Esophagus squamous epithelium (tissue), 5 donors: ENCODE measurements at regions not wholly inside any gene's neighbourhood (a gene's known extent, or its start where the extent isn't known, plus 50 kb on each side); places are given as distances from the start of the nearest gene placed in this dataset.

Experiments used
- DNase-seq: peaks from one replicate; lab custom pipeline; 2025; lab: John Stamatoyannopoulos, UW
- H3K27ac ChIP-seq, 4 donors: fragments of 200-600 bp; sonication (generic); one replicate each; pipeline ENCODE4 v1.5.1; 2016 to 2019; ENCODE audit warnings: mild to moderate bottlenecking in 1 of 4
- H3K27me3 ChIP-seq, 4 donors: fragments of 200-600 bp; sonication (generic); 1 replicate in 3 of 4; 2 replicates in 1 of 4; pipeline versions ENCODE4 v1.5.1 to v1.6.0; 2017 to 2021; ENCODE audit warnings: antibody characterized with exemption in 1 of 4
- H3K36me3 ChIP-seq, 3 donors: fragments of 200-600 bp; sonication (generic); one replicate each; pipeline ENCODE4 v1.5.1; 2016 to 2019
- H3K4me1 ChIP-seq, 3 donors: fragments of 200-600 bp; sonication (generic); one replicate each; pipeline ENCODE4 v1.5.1; 2017 to 2019
- H3K4me3 ChIP-seq, 4 donors: fragments of 200-600 bp; sonication (generic); 1 replicate in 3 of 4; 2 replicates in 1 of 4; pipeline ENCODE4 v1.5.1; 2016 to 2019; ENCODE audit warnings: mild to moderate bottlenecking in 2 of 4, moderate library complexity in 1 of 4
- H3K9me3 ChIP-seq, 3 donors: fragments of 200-600 bp; sonication (generic); one replicate each; pipeline ENCODE4 v1.5.1; 2016 to 2019
- POLR2A ChIP-seq, 4 donors: fragments of 450-650 bp; IDR thresholded peaks; one replicate each; pipeline ENCODE4 v1.6.1; 2017; ENCODE audit warnings: antibody characterized with exemption in 4 of 4, mild to moderate bottlenecking in 4 of 4, moderate library complexity in 3 of 4
- WGBS, 2 donors: methylation state at CpG; one replicate each; pipeline ENCODE4 v1.1.5; 2018; 5-methylcytosine and 5-hydroxymethylcytosine counted together
- intact Hi-C: fragments of 100-400 bp; cut with DNase I; formaldehyde crosslinking; loops from one replicate; pipeline ENCODE4 v1.15.0; 2022
- TF ChIP-seq, protein P1 (sequence below), 6 experiments: fragments of 450-650 bp in 4 of 6; fragments of 200-600 bp in 2 of 6; sonication (generic) in 2 of 6; IDR thresholded peaks; one replicate each; pipeline ENCODE4 v1.5.1; 2016 to 2019; ENCODE audit warnings: antibody characterized with exemption in 6 of 6, mild to moderate bottlenecking in 4 of 6, moderate library complexity in 4 of 6
- donor health status: DM: yes; HTN: yes; CAD: no.

DNA sequence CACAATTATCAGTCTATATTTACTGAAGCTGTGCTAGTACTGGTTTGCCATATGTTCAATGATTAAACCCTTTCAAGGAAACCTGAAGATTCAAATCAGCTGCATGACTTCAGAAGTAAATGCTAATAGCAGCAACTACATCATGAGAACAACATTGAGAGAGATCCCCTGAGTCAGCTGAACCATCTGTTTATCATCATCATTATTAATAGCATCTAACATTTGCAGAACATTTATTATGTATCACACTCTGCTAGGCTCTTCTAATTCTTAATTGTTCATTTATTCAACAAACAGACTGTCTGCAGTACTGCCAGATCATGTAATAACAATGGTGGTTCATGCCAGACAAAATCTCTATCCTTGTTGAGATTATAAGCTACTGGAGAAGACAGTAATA, 157.4 kb downstream of the KLHL28 start:
- intact Hi-C loops, result no loop called here
- H3K4me1 ChIP-seq, result no peaks in the 10 kb centered on the region
- H3K27ac ChIP-seq, result no peak overlapping the region
- DNase-seq, result no peak
- no peaks in the 10 kb centered on the region for H3K36me3 ChIP-seq
- no peak overlapping the region for H3K4me3 ChIP-seq
- no peaks in the 10 kb centered on the region for H3K27me3 ChIP-seq
- TF ChIP-seq, protein P1, sequence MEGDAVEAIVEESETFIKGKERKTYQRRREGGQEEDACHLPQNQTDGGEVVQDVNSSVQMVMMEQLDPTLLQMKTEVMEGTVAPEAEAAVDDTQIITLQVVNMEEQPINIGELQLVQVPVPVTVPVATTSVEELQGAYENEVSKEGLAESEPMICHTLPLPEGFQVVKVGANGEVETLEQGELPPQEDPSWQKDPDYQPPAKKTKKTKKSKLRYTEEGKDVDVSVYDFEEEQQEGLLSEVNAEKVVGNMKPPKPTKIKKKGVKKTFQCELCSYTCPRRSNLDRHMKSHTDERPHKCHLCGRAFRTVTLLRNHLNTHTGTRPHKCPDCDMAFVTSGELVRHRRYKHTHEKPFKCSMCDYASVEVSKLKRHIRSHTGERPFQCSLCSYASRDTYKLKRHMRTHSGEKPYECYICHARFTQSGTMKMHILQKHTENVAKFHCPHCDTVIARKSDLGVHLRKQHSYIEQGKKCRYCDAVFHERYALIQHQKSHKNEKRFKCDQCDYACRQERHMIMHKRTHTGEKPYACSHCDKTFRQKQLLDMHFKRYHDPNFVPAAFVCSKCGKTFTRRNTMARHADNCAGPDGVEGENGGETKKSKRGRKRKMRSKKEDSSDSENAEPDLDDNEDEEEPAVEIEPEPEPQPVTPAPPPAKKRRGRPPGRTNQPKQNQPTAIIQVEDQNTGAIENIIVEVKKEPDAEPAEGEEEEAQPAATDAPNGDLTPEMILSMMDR (IDR thresholded peaks at IDR 0.05), result no peak
- no peak for TF ChIP-seq POLR2A (IDR thresholded peaks at IDR 0.05)
- no peaks in the 10 kb centered on the region for H3K9me3 ChIP-seq

DNA sequence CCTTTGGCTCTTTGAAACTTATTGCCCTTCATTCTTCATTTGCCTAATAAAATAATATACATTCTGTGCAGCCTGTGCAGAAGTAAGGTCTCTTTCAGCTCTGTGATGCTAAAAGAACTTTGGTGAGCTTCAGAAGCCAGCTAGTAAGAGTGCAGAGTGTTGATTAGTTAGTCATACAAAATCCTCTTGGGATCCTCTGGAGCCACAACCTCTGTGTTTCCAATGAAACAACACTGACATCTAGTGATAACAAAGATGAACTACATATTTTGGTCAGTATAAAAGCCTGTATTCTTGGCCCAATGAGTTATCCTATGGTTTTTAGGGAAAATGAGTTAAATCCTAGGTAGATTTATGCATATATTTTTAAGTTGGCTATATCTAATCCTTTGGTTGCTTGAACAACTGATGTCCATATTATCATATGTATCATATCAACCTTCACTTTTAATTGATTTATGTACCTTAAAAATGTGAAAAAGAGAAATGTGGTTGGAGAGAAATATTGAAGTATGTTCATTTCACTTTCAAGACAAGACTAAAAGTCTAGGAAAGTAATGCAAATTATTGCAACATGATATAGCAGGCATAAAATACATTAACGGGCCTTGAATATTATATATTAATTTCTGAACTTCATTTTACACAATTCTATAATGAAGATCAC, 158.4 kb downstream of the KLHL28 start:
- intact Hi-C loops, result no loop called here
- 38 to 72% methylated on average over 1 of the region's 1 CpG for WGBS, 2 donors
- no peak for DNase-seq

DNA sequence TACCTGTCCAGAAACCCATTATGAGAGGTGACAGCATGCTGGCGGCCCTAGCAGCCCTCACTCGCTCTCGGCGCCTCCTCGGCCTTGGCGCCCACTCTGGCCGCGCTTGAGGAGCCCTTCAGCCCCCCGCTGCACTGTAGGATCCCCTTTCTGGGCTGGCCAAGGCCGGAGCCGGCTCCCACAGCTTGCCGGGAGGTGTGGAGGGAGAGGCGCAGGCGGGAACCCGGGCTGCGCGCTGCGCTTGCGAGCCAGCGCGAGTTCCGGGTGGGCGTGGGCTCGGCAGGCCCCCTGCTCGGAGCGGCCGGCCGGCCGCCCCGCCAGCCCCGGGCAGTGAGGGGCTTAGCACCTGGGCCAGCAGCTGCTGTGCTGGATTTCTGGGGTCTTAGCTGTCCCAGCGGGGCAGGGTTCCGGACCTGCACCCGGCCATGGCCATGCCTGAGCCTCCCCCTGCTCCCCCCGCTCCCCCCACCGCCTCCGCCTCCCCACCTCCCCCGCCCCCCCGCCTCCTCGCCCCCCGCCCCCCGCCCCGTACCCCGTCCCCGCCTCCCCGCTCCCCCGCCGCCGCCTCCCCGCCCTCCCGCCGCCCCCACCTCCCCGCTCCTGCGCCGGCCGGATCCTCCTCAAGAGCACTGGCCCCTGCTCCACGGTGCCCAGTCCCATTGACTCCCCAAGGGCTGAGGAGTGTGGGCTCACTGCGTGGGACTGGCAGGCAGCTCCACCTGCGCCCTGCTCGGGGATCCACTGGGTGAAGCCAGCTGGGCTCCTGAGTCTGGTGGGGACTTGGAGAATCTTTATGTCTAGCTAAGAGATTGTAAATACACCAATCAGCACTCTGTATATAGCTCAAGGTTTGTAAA, 163.1 kb downstream of the KLHL28 start:
- no peaks in the 10 kb centered on the region for H3K27me3 ChIP-seq
- H3K27ac ChIP-seq, result no peak overlapping the region
- no peak for TF ChIP-seq POLR2A (IDR thresholded peaks at IDR 0.05)
- TF ChIP-seq, protein P1 (IDR thresholded peaks at IDR 0.05), result no peak
- no peaks in the 10 kb centered on the region for H3K4me1 ChIP-seq
- no peak for DNase-seq
- H3K9me3 ChIP-seq, result no peaks in the 10 kb centered on the region
- no peaks in the 10 kb centered on the region for H3K36me3 ChIP-seq
- intact Hi-C loops, result no loop called here
- no peak overlapping the region for H3K4me3 ChIP-seq
- WGBS, 2 donors, result 40 to 87% methylated on average over 11 to 19 of the region's 60 CpGs

More for the DNA sequence above, 158.4 kb downstream of the KLHL28 start:
- Histone ChIP-seq H3K4me3 (no peak overlapping the region), H3K27me3 (no peaks in the 10 kb centered on the region), H3K36me3 (no peaks in the 10 kb centered on the region), H3K27ac (no peak overlapping the region), H3K9me3 (no peaks in the 10 kb centered on the region), H3K4me1 (no peaks in the 10 kb centered on the region)
- TF ChIP-seq, protein P1 (IDR thresholded peaks at IDR 0.05), result peak; percentile 12 to 72 (median 40)
- no peak for TF ChIP-seq POLR2A (IDR thresholded peaks at IDR 0.05)

DNA sequence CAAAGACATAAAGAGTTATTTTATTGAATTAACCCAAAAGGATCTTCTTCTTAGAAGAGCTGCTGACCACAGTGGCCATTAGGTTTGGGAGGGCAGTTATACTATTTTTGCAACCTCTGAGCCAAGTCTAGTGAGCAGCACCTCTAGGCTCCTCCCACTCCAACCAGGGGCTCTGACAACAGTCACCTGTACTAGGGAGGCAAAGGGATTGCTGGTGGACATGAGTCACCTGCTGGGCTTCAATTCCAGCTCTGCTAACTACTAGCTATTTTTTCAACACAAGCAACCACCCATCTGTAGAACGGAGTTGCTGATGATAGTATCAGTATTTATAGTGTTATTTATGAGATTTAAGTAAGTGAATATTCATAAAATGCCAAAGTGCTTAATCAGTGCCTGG, 166.0 kb downstream of the KLHL28 start:
- WGBS, 2 donors, result 53 to 81% methylated on average over 1 of the region's 1 CpG
- intact Hi-C loops, result no loop called here
- Histone ChIP-seq H3K27ac (no peak overlapping the region), H3K27me3 (no peaks in the 10 kb centered on the region), H3K4me3 (no peak overlapping the region), H3K4me1 (no peaks in the 10 kb centered on the region), H3K36me3 (no peaks in the 10 kb centered on the region), H3K9me3 (no peaks in the 10 kb centered on the region)
- DNase-seq, result no peak
- TF ChIP-seq POLR2A (IDR thresholded peaks at IDR 0.05), result no peak
- TF ChIP-seq, protein P1 (IDR thresholded peaks at IDR 0.05), result no peak

DNA sequence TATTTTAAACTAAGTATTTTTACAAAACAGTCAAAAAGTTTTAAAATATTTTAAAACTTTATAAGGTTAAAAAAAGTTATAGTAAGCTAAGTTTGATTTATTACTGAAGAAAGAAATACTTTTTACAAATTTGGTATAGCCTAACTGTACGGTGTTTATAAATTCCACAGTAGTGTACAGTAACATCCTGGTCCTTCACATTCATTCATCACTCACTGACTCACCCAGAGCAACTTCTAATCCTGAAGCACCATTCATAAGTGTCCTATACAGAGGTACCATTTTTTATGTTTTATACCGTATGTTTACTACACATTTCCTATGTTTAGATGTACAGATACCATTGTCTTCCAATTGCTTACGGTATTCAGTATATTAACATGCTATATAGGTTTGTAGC, 170.0 kb downstream of the KLHL28 start:
- H3K36me3 ChIP-seq, result no peaks in the 10 kb centered on the region
- no peaks in the 10 kb centered on the region for H3K27me3 ChIP-seq

More for the DNA sequence above, 170.0 kb downstream of the KLHL28 start:
- Histone ChIP-seq H3K9me3 (no peaks in the 10 kb centered on the region), H3K4me1 (no peaks in the 10 kb centered on the region), H3K4me3 (no peak overlapping the region), H3K27ac (no peak overlapping the region)
- TF ChIP-seq, protein P1 (IDR thresholded peaks at IDR 0.05), result no peak
- no peak for TF ChIP-seq POLR2A (IDR thresholded peaks at IDR 0.05)
- 70 to 72% methylated on average over 3 of the region's 3 CpGs for WGBS, 2 donors
- intact Hi-C loops, result no loop called here
- no peak for DNase-seq
